Colon (tissue), 2 donors: ENCODE measurements at regions not wholly inside any gene's neighbourhood (a gene's known extent, or its start where the extent isn't known, plus 50 kb on each side); places are given as distances from the start of the nearest gene placed in this dataset.
"Not testable (repeated sequence)": the region's sequence is repeated elsewhere in the genome, so short reads cannot be mapped to it uniquely, and the experiment has no call there.

Source experiments
- FAIRE-seq: peaks from 2 replicates; lab custom pipeline; 2012; peaks lifted over from hg19 to GRCh38; lab: Jason Lieb, UNC
- donor health status: control.
- donor health status: control.

GRCh38 chr3:186453531-186453930 is 90.6 kb downstream of the CRYGS start:
- no peak for FAIRE-seq

GRCh38 chr3:186452517-186452916 is 90.5 kb upstream of the DGKG start:
- no peak for FAIRE-seq

- FAIRE-seq = no peak
Observed at GRCh38 chr3:186451371-186451770, 89.3 kb upstream of the DGKG start.

DNA sequence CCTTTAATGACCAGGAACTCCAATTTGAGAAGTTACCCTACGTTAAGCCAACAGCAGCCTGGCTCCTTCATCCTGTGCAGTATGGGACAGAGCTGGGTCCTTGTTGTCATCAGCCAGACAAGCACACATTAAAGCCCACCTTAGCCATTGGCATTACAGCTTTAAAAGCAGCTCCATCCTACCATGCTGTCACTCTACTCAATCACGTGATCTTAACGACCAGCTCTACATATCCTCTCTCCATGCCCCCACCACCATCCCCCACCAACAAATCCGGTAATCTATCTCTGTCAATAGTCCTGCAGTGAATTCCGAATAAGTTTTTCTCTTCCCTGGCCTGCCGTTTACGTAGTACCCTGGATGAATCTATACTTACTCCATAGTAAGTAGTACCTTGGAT is 82.9 kb upstream of the DGKG start:
- FAIRE-seq = no peak

- peak; percentile 82 for FAIRE-seq
Observed at GRCh38 chr3:186444288-186444687, 82.3 kb upstream of the DGKG start.

DNA sequence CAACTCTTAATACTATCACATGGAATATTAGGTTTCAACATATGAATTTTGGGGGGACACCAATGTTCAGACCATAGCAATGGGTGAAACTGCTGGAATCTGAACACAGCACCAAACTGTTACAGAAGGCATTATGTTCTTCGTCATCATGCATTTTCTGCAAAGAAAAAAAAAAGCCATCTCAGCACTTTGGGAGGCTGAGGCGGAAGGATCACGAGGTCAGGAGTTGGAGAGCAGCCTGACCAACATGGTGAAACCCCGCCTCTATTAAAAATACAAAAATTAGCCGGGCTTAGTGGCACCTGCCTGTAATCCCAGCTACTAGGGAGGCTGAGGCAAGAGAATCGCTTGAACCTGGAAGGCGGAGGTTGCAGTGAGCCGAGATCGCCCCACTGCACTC is 80.9 kb upstream of the DGKG start:
- FAIRE-seq = not testable (repeated sequence)

- FAIRE-seq = no peak
Observed at GRCh38 chr3:186442162-186442561, 80.1 kb upstream of the DGKG start.

GRCh38 chr3:186440891-186441290 is 78.9 kb upstream of the DGKG start:
- FAIRE-seq = no peak

- FAIRE-seq = no peak
Observed at GRCh38 chr3:186439725-186440124, 77.7 kb upstream of the DGKG start.

DNA sequence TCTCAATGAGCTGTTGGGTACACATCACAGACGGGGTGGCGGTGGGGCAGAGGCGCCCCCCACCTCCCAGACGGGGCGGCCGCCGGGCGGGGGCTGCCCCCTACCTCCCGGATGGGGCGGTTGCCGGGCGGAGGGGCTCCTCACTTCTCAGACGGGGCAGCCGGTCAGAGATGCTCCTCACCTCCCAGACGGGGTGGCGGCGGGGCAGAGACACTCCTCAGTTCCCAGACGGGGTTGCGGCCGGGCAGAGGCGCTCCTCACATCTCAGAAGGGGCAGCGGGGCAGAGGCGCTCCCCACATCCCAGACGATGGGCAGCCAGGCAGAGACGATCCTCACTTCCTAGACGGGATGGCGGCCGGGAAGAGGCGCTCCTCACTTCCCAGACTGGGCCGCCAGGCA is 73.3 kb upstream of the DGKG start:
- FAIRE-seq = not testable (repeated sequence)

GRCh38 chr3:186432944-186433732 is 71.1 kb upstream of the DGKG start:
- FAIRE-seq = no peak

- no peak for FAIRE-seq
Observed at GRCh38 chr3:186432189-186432588, 70.2 kb upstream of the DGKG start.

DNA sequence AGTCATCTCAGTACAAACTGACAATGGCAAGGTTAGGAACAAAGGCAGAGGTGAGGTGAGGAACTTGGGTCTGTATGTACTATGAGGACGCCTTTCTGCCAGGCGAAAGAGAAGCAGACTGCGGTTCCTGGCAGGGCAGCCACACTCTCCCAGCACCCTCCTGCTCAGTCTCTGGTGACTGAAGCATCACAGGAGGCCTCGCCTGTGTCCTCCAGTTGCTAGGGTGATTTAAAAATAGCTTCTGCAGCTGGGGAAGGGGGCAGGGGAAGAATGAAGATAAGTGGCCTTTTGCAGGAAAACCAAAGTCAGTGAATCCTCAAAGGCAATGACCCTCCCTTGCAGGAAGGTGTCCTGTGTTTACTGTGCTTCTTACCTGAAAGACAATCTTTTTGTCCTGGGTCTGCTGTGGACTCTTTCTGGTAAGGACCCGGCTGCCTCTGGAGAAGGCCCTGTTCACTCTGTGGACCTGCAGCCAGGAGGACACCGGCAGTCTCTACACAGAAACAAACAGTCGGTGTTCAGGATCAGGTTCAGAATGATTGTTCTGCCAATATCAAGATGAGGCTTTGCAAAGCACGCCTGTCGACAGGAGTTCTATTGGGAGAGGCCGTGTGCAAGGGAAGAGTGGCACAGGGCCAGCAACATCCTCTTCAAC is 65.7 kb upstream of the DGKG start:
- FAIRE-seq = no peak

GRCh38 chr3:186425788-186426730 is 64.0 kb upstream of the DGKG start:
- no peak for FAIRE-seq

GRCh38 chr3:186421946-186422345 is 59.9 kb upstream of the DGKG start:
- no peak for FAIRE-seq

- no peak for FAIRE-seq
Observed at GRCh38 chr3:186418671-186419145, 56.7 kb upstream of the DGKG start.

- no peak for FAIRE-seq
Observed at GRCh38 chr3:186417791-186418190, 55.8 kb upstream of the DGKG start.

GRCh38 chr3:186414735-186415419 is 52.8 kb upstream of the DGKG start:
- no peak for FAIRE-seq

DNA sequence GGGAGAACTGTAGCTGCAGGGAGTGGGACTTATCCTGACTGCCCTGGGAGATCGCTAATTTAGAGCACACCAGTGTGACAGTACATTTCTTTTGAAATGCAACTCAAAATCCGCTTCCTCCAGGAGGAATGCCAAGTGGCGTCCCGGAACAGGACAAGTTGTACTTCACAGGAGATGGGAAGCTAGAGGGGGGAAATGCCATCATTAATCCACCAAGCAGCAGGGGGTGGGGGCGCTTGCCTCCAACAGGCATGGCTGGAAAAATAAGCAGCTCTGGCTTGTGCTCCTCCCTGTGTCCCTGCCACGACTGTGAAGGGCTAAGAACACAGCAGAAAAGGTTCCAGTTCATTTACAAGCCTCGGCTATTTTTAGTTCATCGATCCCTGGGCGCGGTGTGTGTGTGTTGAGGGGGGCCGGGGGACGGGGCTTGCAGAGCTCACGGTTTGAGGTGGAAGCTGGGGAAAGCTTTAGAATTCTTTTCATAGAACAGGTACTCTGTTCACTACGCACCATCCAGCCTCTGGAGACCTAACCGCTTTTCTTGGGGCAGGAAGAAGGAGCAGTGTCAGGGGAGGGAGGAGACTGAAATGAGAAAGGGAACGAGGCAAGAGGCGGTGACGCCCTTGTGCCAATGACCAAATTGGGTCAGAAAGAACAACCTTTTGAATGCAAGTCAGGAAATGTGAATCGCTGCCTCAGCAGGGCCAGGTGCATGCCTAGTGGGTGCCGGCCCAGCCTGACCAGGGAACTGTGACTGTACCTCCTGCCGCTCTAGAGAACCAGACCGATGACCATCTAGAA is 51.8 kb upstream of the DGKG start:
- FAIRE-seq = no peak

DNA sequence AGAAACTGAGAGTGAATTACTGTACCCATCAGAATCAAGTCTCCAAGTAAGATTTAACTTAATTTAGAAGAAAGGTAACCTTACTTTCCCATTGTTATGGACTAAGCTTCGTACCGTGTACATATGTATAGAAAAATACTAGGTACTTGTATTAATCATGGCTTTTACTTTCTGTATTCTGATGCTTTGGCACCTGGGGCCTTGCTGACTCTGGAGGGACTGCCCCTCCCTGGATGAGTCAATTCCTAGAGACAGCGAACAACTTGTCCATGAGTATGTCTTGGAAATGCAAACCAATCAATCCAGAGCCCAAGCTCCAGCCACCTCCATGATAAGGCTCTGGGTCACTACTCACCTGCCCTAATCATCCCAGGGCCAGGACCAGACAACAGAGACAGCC is 50.0 kb upstream of the DGKG start:
- no peak for FAIRE-seq
